ENCODE measurements at regions not wholly inside any gene's neighbourhood (a gene's known extent, or its start where the extent isn't known, plus 50 kb on each side); places are given as distances from the start of the nearest gene placed in this dataset.

- no peak for TF ChIP-seq CTCF (IDR thresholded peaks at IDR 0.05)
- no peak for TF ChIP-seq POLR2AphosphoS5 (IDR thresholded peaks at IDR 0.05)
- no peak for TF ChIP-seq POLR2A (IDR thresholded peaks at IDR 0.05)
Measured at GRCh38 chr15:61659566-61660190, 400.6 kb downstream of the VPS13C start.
